ENCODE measurements at regions not wholly inside any gene's neighbourhood (a gene's known extent, or its start where the extent isn't known, plus 50 kb on each side); places are given as distances from the start of the nearest gene placed in this dataset.

GRCh38 chr11:32003335-32003734 is 87.5 kb upstream of the RCN1 start:
- ATAC-seq (ENCODE audit: insufficient read depth, low FRiP score) (no peak), DNase-seq (no peak)
- 72 to 83% methylated on average over 9 of the region's 9 CpGs for WGBS, 2 donors
- Histone ChIP-seq H3K9me3 (ENCODE audit: control insufficient read depth in 4 of 4, insufficient read depth in 3 of 4, low read length in 3 of 4) (peaks cover 0 to 2% (median 0%) of the 10 kb centered on the region in 4 donors), H3K27ac (ENCODE audit: low read depth in 1 of 2, low read length in 1 of 2) (no peak overlapping the region), H3K4me1 (ENCODE audit: control insufficient read depth in 5 of 5, insufficient read depth in 5 of 5, low read length in 5 of 5) (no peaks in the 10 kb centered on the region), H3K9ac (ENCODE audit: insufficient read depth in 1 of 2, low read length in 2 of 2) (no peak overlapping the region), H3K27me3 (ENCODE audit: control insufficient read depth in 3 of 3, insufficient read depth in 3 of 3, low read length in 2 of 3) (peaks cover 2 to 31% (median 3%) of the 10 kb centered on the region in 3 donors), H3K36me3 (ENCODE audit: control insufficient read depth in 4 of 4, insufficient read depth in 4 of 4, low read length in 4 of 4) (no peaks in the 10 kb centered on the region), H3K4me3 (no peak overlapping the region)
- no peak for TF ChIP-seq CTCF (IDR thresholded peaks at IDR 0.05; ENCODE audit: control extremely low read depth, extremely low read depth)

GRCh38 chr11:32002311-32002710 is 88.6 kb upstream of the RCN1 start:
- Histone ChIP-seq H3K27me3 (ENCODE audit: control insufficient read depth in 3 of 3, insufficient read depth in 3 of 3, low read length in 2 of 3) (peaks cover 2 to 24% (median 3%) of the 10 kb centered on the region in 3 donors), H3K9ac (ENCODE audit: insufficient read depth in 1 of 2, low read length in 2 of 2) (no peak overlapping the region), H3K4me1 (ENCODE audit: control insufficient read depth in 5 of 5, insufficient read depth in 5 of 5, low read length in 5 of 5) (no peaks in the 10 kb centered on the region), H3K9me3 (ENCODE audit: control insufficient read depth in 4 of 4, insufficient read depth in 3 of 4, low read length in 3 of 4) (peaks cover 0 to 2% (median 0%) of the 10 kb centered on the region in 4 donors), H3K27ac (ENCODE audit: low read depth in 1 of 2, low read length in 1 of 2) (no peak overlapping the region), H3K36me3 (ENCODE audit: control insufficient read depth in 4 of 4, insufficient read depth in 4 of 4, low read length in 4 of 4) (no peaks in the 10 kb centered on the region), H3K4me3 (no peak overlapping the region)
- WGBS, 2 donors, result 45 to 47% methylated on average over 2 of the region's 2 CpGs
- DNase-seq (no peak), ATAC-seq (ENCODE audit: insufficient read depth, low FRiP score) (no peak)
- TF ChIP-seq CTCF (IDR thresholded peaks at IDR 0.05; ENCODE audit: control extremely low read depth, extremely low read depth), result no peak

GRCh38 chr11:31997955-31998354 is 92.9 kb upstream of the RCN1 start:
- no peak overlapping the region for H3K9ac ChIP-seq (ENCODE audit: insufficient read depth in 1 of 2, low read length in 2 of 2)
- H3K27ac ChIP-seq (ENCODE audit: low read depth in 1 of 2, low read length in 1 of 2), result no peak overlapping the region
- 64 to 77% methylated on average over 2 of the region's 2 CpGs for WGBS, 2 donors
- no peak overlapping the region for H3K4me3 ChIP-seq
- H3K36me3 ChIP-seq (ENCODE audit: control insufficient read depth in 4 of 4, insufficient read depth in 4 of 4, low read length in 4 of 4), result no peaks in the 10 kb centered on the region
- peaks cover 0 to 19% (median 2%) of the 10 kb centered on the region in 3 donors for H3K27me3 ChIP-seq (ENCODE audit: control insufficient read depth in 3 of 3, insufficient read depth in 3 of 3, low read length in 2 of 3)
- ATAC-seq (ENCODE audit: insufficient read depth, low FRiP score), result no peak
- H3K9me3 ChIP-seq (ENCODE audit: control insufficient read depth in 4 of 4, insufficient read depth in 3 of 4, low read length in 3 of 4), result no peaks in the 10 kb centered on the region
- TF ChIP-seq CTCF (IDR thresholded peaks at IDR 0.05; ENCODE audit: control extremely low read depth, extremely low read depth), result no peak
- no peak for DNase-seq
- peaks cover 0 to 1% (median 0%) of the 10 kb centered on the region in 5 donors for H3K4me1 ChIP-seq (ENCODE audit: control insufficient read depth in 5 of 5, insufficient read depth in 5 of 5, low read length in 5 of 5)

Measured in lung (tissue), 11 donors.